Neural cell (in vitro differentiated cells): ENCODE measurements at regions not wholly inside any gene's neighbourhood (a gene's known extent, or its start where the extent isn't known, plus 50 kb on each side); places are given as distances from the start of the nearest gene placed in this dataset.

Source experiments
- H2AFZ ChIP-seq: fragments of 200-600, 300-800 bp; sonication (generic), shearing (Covaris generic); 2 replicates; pipeline ENCODE4 v1.6.0; 2014; ENCODE audit warnings: low read depth, mild to moderate bottlenecking, antibody characterized with exemption, low read length, moderate library complexity
- H3F3A ChIP-seq: fragments of 200-600 bp; shearing (Covaris generic); 2 replicates; pipeline ENCODE4 v1.6.1; 2016; ENCODE audit warnings: mild to moderate bottlenecking, moderate library complexity, mixed read lengths, antibody characterized with exemption, low read length; ENCODE audit not compliant: insufficient read depth, poor library complexity, severe bottlenecking
- H3K27ac ChIP-seq: fragments of 200-600, 300-800 bp; sonication (generic), shearing (Covaris generic); 2 replicates; pipeline ENCODE4 v1.5.1; 2014; ENCODE audit warnings: mild to moderate bottlenecking, low read length, moderate library complexity
- H3K27me3 ChIP-seq: fragments of 300-800, 200-600 bp; sonication (generic), shearing (Covaris generic); 2 replicates; pipeline ENCODE4 v1.6.0; 2014; ENCODE audit warnings: mild to moderate bottlenecking, low read depth, low read length, moderate library complexity; ENCODE audit not compliant: insufficient read depth
- H3K36me3 ChIP-seq: fragments of 300-800, 200-600 bp; sonication (generic), shearing (Covaris generic); 2 replicates; pipeline ENCODE4 v1.5.1; 2014; ENCODE audit warnings: mild to moderate bottlenecking, antibody characterized with exemption, low read length, moderate library complexity; ENCODE audit not compliant: insufficient read depth
- H3K4me2 ChIP-seq: fragments of 300-800, 200-600 bp; sonication (generic), shearing (Covaris generic); 2 replicates; pipeline ENCODE4 v1.6.0; 2014; ENCODE audit warnings: mild to moderate bottlenecking, low read length
- H3K4me3 ChIP-seq: fragments of 300-800, 200-600 bp; sonication (generic), shearing (Covaris generic); 2 replicates; pipeline ENCODE4 v1.5.1; 2014; ENCODE audit warnings: mild to moderate bottlenecking, low read length, moderate library complexity
- H3K79me2 ChIP-seq: fragments of 200-600 bp; shearing (Covaris generic); replicated peaks from 2 replicates; pipeline ENCODE4 v1.6.0; 2014; ENCODE audit warnings: mild to moderate bottlenecking, low read length, moderate library complexity; ENCODE audit not compliant: insufficient read depth
- H3K9ac ChIP-seq: fragments of 300-800, 200-600 bp; sonication (generic), shearing (Covaris generic); 2 replicates; pipeline ENCODE4 v1.6.1; 2016; ENCODE audit warnings: mild to moderate bottlenecking, low read length, mixed read lengths
- H3K9me2 ChIP-seq: fragments of 200-600 bp; shearing (Covaris generic); 2 replicates; pipeline ENCODE4 v1.6.1; 2016; ENCODE audit warnings: mild to moderate bottlenecking, low read length, mixed read lengths; ENCODE audit not compliant: insufficient read depth
- H3K9me3 ChIP-seq: fragments of 200-600, 300-800 bp; sonication (generic), shearing (Covaris generic); 2 replicates; pipeline ENCODE4 v1.6.1; 2016; ENCODE audit warnings: mild to moderate bottlenecking, mixed run types, low read length, moderate library complexity, mixed read lengths
- H4K20me1 ChIP-seq: fragments of 200-600 bp; shearing (Covaris generic); 2 replicates; pipeline ENCODE4 v1.6.1; 2016; ENCODE audit warnings: mild to moderate bottlenecking, mixed run types; ENCODE audit not compliant: insufficient read depth
- EP300 ChIP-seq: fragments of 450-650 bp; conservative IDR thresholded peaks from 2 replicates; pipeline ENCODE4 v1.6.1; 2014; ENCODE audit warnings: antibody characterized with exemption, mild to moderate bottlenecking, moderate library complexity; ENCODE audit not compliant: poor library complexity, severe bottlenecking
- EZH2 ChIP-seq: fragments of 200-600, 300-800 bp; shearing (Covaris generic), sonication (generic); IDR thresholded peaks from 2 replicates; pipeline ENCODE4 v1.6.1; 2014; ENCODE audit warnings: antibody characterized with exemption, low read length, borderline replicate concordance, mild to moderate bottlenecking; ENCODE audit not compliant: insufficient read depth, poor library complexity, severe bottlenecking
- MXI1 ChIP-seq: fragments of 450-650 bp; conservative IDR thresholded peaks from 2 replicates; pipeline ENCODE4 v1.6.1; 2014; ENCODE audit warnings: antibody characterized with exemption, mild to moderate bottlenecking; ENCODE audit not compliant: poor library complexity, severe bottlenecking
- POLR2AphosphoS5 ChIP-seq: IDR thresholded peaks from 2 replicates; pipeline ENCODE4 v1.6.1; 2012
- RAD21 ChIP-seq: fragments of 450-650 bp; conservative IDR thresholded peaks from 2 replicates; pipeline ENCODE4 v1.6.1; 2014; ENCODE audit warnings: antibody characterized with exemption, mild to moderate bottlenecking, moderate library complexity
- SMC3 ChIP-seq: fragments of 450-650 bp; conservative IDR thresholded peaks from 2 replicates; pipeline ENCODE4 v1.6.1; 2014; ENCODE audit warnings: antibody characterized with exemption, mild to moderate bottlenecking, moderate library complexity; ENCODE audit not compliant: poor library complexity
- TAF1 ChIP-seq: IDR thresholded peaks from 2 replicates; pipeline ENCODE4 v1.6.1; 2012; ENCODE audit warnings: low read depth
- TF ChIP-seq, protein P1 (sequence below): fragments of 450-650 bp; IDR thresholded peaks from 2 replicates; pipeline ENCODE4 v1.5.1; 2014; ENCODE audit warnings: antibody characterized with exemption, mild to moderate bottlenecking, moderate library complexity; ENCODE audit not compliant: poor library complexity, severe bottlenecking
- TF ChIP-seq, protein P2 (sequence below): IDR thresholded peaks from 2 replicates; pipeline ENCODE4 v1.6.1; 2012; ENCODE audit warnings: borderline replicate concordance

- no peaks in the 10 kb centered on the region for H3K27me3 ChIP-seq
- H2AFZ ChIP-seq: no peak overlapping the region
- no peak overlapping the region for H3K27ac ChIP-seq
- no peaks in the 10 kb centered on the region for H3K9me2 ChIP-seq
- no peaks in the 10 kb centered on the region for H3K36me3 ChIP-seq
- H3K79me2 ChIP-seq: no peaks in the 10 kb centered on the region
- H3K9me3 ChIP-seq: no peaks in the 10 kb centered on the region
- no peak overlapping the region for H3K4me2 ChIP-seq
- no peak overlapping the region for H3K4me3 ChIP-seq
- no peaks in the 10 kb centered on the region for H3F3A ChIP-seq
- H3K9ac ChIP-seq: no peak overlapping the region
- H4K20me1 ChIP-seq: no peaks in the 10 kb centered on the region
- no peak for TF ChIP-seq TAF1
- no peak for TF ChIP-seq EZH2
- no peak for TF ChIP-seq MXI1
- TF ChIP-seq, protein P1, sequence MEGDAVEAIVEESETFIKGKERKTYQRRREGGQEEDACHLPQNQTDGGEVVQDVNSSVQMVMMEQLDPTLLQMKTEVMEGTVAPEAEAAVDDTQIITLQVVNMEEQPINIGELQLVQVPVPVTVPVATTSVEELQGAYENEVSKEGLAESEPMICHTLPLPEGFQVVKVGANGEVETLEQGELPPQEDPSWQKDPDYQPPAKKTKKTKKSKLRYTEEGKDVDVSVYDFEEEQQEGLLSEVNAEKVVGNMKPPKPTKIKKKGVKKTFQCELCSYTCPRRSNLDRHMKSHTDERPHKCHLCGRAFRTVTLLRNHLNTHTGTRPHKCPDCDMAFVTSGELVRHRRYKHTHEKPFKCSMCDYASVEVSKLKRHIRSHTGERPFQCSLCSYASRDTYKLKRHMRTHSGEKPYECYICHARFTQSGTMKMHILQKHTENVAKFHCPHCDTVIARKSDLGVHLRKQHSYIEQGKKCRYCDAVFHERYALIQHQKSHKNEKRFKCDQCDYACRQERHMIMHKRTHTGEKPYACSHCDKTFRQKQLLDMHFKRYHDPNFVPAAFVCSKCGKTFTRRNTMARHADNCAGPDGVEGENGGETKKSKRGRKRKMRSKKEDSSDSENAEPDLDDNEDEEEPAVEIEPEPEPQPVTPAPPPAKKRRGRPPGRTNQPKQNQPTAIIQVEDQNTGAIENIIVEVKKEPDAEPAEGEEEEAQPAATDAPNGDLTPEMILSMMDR: no peak
- no peak for TF ChIP-seq SMC3
- TF ChIP-seq, protein P2, sequence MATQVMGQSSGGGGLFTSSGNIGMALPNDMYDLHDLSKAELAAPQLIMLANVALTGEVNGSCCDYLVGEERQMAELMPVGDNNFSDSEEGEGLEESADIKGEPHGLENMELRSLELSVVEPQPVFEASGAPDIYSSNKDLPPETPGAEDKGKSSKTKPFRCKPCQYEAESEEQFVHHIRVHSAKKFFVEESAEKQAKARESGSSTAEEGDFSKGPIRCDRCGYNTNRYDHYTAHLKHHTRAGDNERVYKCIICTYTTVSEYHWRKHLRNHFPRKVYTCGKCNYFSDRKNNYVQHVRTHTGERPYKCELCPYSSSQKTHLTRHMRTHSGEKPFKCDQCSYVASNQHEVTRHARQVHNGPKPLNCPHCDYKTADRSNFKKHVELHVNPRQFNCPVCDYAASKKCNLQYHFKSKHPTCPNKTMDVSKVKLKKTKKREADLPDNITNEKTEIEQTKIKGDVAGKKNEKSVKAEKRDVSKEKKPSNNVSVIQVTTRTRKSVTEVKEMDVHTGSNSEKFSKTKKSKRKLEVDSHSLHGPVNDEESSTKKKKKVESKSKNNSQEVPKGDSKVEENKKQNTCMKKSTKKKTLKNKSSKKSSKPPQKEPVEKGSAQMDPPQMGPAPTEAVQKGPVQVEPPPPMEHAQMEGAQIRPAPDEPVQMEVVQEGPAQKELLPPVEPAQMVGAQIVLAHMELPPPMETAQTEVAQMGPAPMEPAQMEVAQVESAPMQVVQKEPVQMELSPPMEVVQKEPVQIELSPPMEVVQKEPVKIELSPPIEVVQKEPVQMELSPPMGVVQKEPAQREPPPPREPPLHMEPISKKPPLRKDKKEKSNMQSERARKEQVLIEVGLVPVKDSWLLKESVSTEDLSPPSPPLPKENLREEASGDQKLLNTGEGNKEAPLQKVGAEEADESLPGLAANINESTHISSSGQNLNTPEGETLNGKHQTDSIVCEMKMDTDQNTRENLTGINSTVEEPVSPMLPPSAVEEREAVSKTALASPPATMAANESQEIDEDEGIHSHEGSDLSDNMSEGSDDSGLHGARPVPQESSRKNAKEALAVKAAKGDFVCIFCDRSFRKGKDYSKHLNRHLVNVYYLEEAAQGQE: no peak
- no peak for TF ChIP-seq RAD21
- no peak for TF ChIP-seq EP300
- TF ChIP-seq POLR2AphosphoS5: no peak
Observed at GRCh38 chrX:43002526-43003203, 224.7 kb upstream of the PPP1R2C start.

GRCh38 chrX:43003204-43003565, 225.2 kb upstream of the PPP1R2C start:
- Histone ChIP-seq H4K20me1 (no peaks in the 10 kb centered on the region), H3K4me2 (no peak overlapping the region), H3K79me2 (no peaks in the 10 kb centered on the region), H3K36me3 (no peaks in the 10 kb centered on the region), H3K4me3 (no peak overlapping the region), H3K27me3 (no peaks in the 10 kb centered on the region), H3K27ac (no peak overlapping the region), H2AFZ (no peak overlapping the region), H3F3A (no peaks in the 10 kb centered on the region), H3K9ac (no peak overlapping the region), H3K9me3 (no peaks in the 10 kb centered on the region), H3K9me2 (no peaks in the 10 kb centered on the region)
- TF ChIP-seq EZH2 (no peak), SMC3 (no peak), TAF1 (no peak), EP300 (no peak), RAD21 (no peak), POLR2AphosphoS5 (no peak), MXI1 (no peak)
- TF ChIP-seq, protein P1: no peak
- TF ChIP-seq, protein P2: no peak
